ENCODE measurements at regions not wholly inside any gene's neighbourhood (a gene's known extent, or its start where the extent isn't known, plus 50 kb on each side); places are given as distances from the start of the nearest gene placed in this dataset.

DNA sequence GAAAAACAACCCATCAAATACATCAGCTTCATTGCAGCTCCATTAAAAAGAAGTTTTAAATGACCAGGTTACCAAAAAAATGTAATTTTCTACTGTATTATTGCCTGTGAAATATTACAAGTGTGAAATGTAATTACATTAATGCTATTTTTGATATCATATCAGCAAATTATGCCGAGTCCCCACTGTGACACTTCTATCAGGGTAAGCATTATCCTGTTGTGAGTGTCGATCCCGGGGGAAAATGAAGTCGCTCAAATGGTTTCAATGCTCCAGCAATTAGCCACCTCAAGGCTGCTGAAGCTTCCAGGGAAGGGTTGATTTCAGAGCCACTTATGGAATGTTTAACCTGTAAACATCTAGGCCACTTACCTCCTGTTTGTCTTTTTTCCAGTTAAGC, 70.4 kb downstream of the RCN1 start:
- no peak for TF ChIP-seq CTCF (IDR thresholded peaks at IDR 0.05; ENCODE audit: low read depth, low read length, missing control alignments)
- Histone ChIP-seq H3K36me3 (replicated peaks) (no peaks in the 10 kb centered on the region), H3K4me3 (ENCODE audit: low read depth, low read length) (no peak overlapping the region), H3K27me3 (replicated peaks) (peaks cover 8% of the 10 kb centered on the region), H3K27ac (no peak overlapping the region)
- DNase-seq, result no peak
- in situ Hi-C loops (cut with HindIII; ENCODE audit: low pct_ligation_motif_present, low sequenced_read_pairs), result loop anchor here (10.0 kb wide), 1 partner anchor 96 kb away; no protein-coding TSS in a partner anchor

- no peak overlapping the region for H3K27ac ChIP-seq
- in situ Hi-C loops (cut with HindIII; ENCODE audit: low pct_ligation_motif_present, low sequenced_read_pairs), result loop anchor here (10.0 kb wide), 1 partner anchor 98 kb away; no protein-coding TSS in a partner anchor
- no peak overlapping the region for H3K4me3 ChIP-seq (ENCODE audit: low read depth, low read length)
- no peaks in the 10 kb centered on the region for H3K36me3 ChIP-seq (replicated peaks)
- H3K27me3 ChIP-seq (replicated peaks), result peaks cover 8% of the 10 kb centered on the region
- no peak for DNase-seq
- no peak for TF ChIP-seq CTCF (IDR thresholded peaks at IDR 0.05; ENCODE audit: low read depth, low read length, missing control alignments)
Measured at GRCh38 chr11:32162351-32162750, 71.5 kb downstream of the RCN1 start.

GRCh38 chr11:32162906-32163305, 72.0 kb downstream of the RCN1 start:
- Histone ChIP-seq H3K27me3 (replicated peaks) (peaks cover 8% of the 10 kb centered on the region), H3K36me3 (replicated peaks) (no peaks in the 10 kb centered on the region), H3K27ac (no peak overlapping the region), H3K4me3 (ENCODE audit: low read depth, low read length) (no peak overlapping the region)
- in situ Hi-C loops (cut with HindIII; ENCODE audit: low pct_ligation_motif_present, low sequenced_read_pairs), result loop anchor here (10.0 kb wide), 1 partner anchor 98 kb away; no protein-coding TSS in a partner anchor
- no peak for DNase-seq
- TF ChIP-seq CTCF (IDR thresholded peaks at IDR 0.05; ENCODE audit: low read depth, low read length, missing control alignments), result no peak

- H3K36me3 ChIP-seq (replicated peaks), result no peaks in the 10 kb centered on the region
- DNase-seq, result no peak
- in situ Hi-C loops (cut with HindIII; ENCODE audit: low pct_ligation_motif_present, low sequenced_read_pairs), result loop anchor here (10.0 kb wide), 1 partner anchor 99 kb away; no protein-coding TSS in a partner anchor
- peaks cover 8% of the 10 kb centered on the region for H3K27me3 ChIP-seq (replicated peaks)
- no peak for TF ChIP-seq CTCF (IDR thresholded peaks at IDR 0.05; ENCODE audit: low read depth, low read length, missing control alignments)
- H3K27ac ChIP-seq, result no peak overlapping the region
- H3K4me3 ChIP-seq (ENCODE audit: low read depth, low read length), result no peak overlapping the region
Measured at GRCh38 chr11:32163557-32163956, 72.7 kb downstream of the RCN1 start.

- Histone ChIP-seq H3K27me3 (replicated peaks) (peaks cover 8% of the 10 kb centered on the region), H3K36me3 (replicated peaks) (no peaks in the 10 kb centered on the region), H3K4me3 (ENCODE audit: low read depth, low read length) (no peak overlapping the region), H3K27ac (no peak overlapping the region)
- in situ Hi-C loops (cut with HindIII; ENCODE audit: low pct_ligation_motif_present, low sequenced_read_pairs), result loop anchor here (10.0 kb wide), 1 partner anchor 100 kb away; no protein-coding TSS in a partner anchor
- no peak for TF ChIP-seq CTCF (IDR thresholded peaks at IDR 0.05; ENCODE audit: low read depth, low read length, missing control alignments)
- DNase-seq, result no peak
Measured at GRCh38 chr11:32164836-32165235, 74.0 kb downstream of the RCN1 start.

DNA sequence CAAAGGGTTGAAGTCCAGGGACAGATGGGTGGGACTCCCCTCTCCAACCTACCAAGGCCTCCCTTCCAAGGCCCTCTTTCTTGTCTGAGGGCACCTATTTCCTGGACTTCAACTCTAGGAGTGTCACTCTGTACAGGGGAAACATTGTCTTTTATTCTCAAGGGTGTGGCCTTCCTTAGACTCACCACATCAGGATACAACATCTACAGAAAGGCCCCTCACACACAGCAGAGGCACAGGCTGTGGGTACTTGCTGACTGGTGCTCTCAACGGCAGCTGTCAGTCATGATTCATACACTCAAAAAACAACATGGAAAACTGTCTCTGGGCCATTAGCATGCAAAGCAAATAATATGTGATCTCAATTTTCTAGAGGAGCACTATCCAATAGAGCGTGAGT, 78.0 kb downstream of the RCN1 start:
- no peak for TF ChIP-seq CTCF (IDR thresholded peaks at IDR 0.05; ENCODE audit: low read depth, low read length, missing control alignments)
- Histone ChIP-seq H3K4me3 (ENCODE audit: low read depth, low read length) (no peak overlapping the region), H3K36me3 (replicated peaks) (no peaks in the 10 kb centered on the region), H3K27ac (no peak overlapping the region), H3K27me3 (replicated peaks) (no peaks in the 10 kb centered on the region)
- no peak for DNase-seq
- in situ Hi-C loops (cut with HindIII; ENCODE audit: low pct_ligation_motif_present, low sequenced_read_pairs), result loop anchor here (10.0 kb wide), 1 partner anchor 104 kb away; no protein-coding TSS in a partner anchor
